Endodermal cell (in vitro differentiated cells): ENCODE measurements at regions not wholly inside any gene's neighbourhood (a gene's known extent, or its start where the extent isn't known, plus 50 kb on each side); places are given as distances from the start of the nearest gene placed in this dataset.

Experiments
- DNase-seq: peaks from one replicate; pipeline ENCODE4 v3.0.0-alpha.2; 2017
- H3K27ac ChIP-seq: 2 replicates; pipeline ENCODE4 v1.5.1; 2013; ENCODE audit warnings: mild to moderate bottlenecking, low read depth, low read length, moderate library complexity
- H3K27me3 ChIP-seq: 2 replicates; pipeline ENCODE4 v1.6.1; 2013; ENCODE audit warnings: mild to moderate bottlenecking, low read length, moderate library complexity; ENCODE audit not compliant: insufficient read depth, control insufficient read depth, poor library complexity, severe bottlenecking
- H3K36me3 ChIP-seq: 2 replicates; pipeline ENCODE4 v1.7.0; 2013; ENCODE audit warnings: mild to moderate bottlenecking, low read length, moderate library complexity; ENCODE audit not compliant: control insufficient read depth, insufficient read depth
- H3K4me1 ChIP-seq: one replicate; pipeline ENCODE4 v1.7.0; 2013; ENCODE audit warnings: low read length; ENCODE audit not compliant: control insufficient read depth, insufficient read depth
- H3K4me3 ChIP-seq: 2 replicates; pipeline ENCODE4 v1.5.1; 2013; ENCODE audit warnings: mild to moderate bottlenecking, low read length, moderate library complexity
- H3K9ac ChIP-seq: 2 replicates; pipeline ENCODE4 v1.6.1; 2013; ENCODE audit warnings: mild to moderate bottlenecking, low read length, moderate library complexity; ENCODE audit not compliant: poor library complexity, severe bottlenecking; ENCODE audit errors: extremely low read depth
- H3K9me3 ChIP-seq: 2 replicates; pipeline ENCODE4 v1.6.1; 2013; ENCODE audit warnings: mild to moderate bottlenecking, low read length, moderate library complexity; ENCODE audit not compliant: control insufficient read depth
- H3K27ac Mint-ChIP-seq: 2 replicates; pipeline ENCODE4 v1.8.0; 2020; ENCODE audit warnings: mixed read lengths
- H3K27me3 Mint-ChIP-seq: 2 replicates; pipeline ENCODE4 v1.8.0; 2021; ENCODE audit warnings: mild to moderate bottlenecking, mixed read lengths; ENCODE audit not compliant: insufficient read depth
- H3K36me3 Mint-ChIP-seq: 2 replicates; pipeline ENCODE4 v1.8.0; 2020; ENCODE audit warnings: low read depth, mixed read lengths
- H3K4me1 Mint-ChIP-seq: 2 replicates; pipeline ENCODE4 v1.8.0; 2020; ENCODE audit warnings: mixed read lengths
- H3K4me3 Mint-ChIP-seq: 2 replicates; pipeline ENCODE4 v1.8.0; 2020; ENCODE audit warnings: mild to moderate bottlenecking, moderate library complexity, mixed read lengths
- H3K9me3 Mint-ChIP-seq: 2 replicates; pipeline ENCODE4 v1.8.0; 2020; ENCODE audit warnings: mild to moderate bottlenecking, mixed read lengths
- WGBS, 2 experiments: methylation state at CpG; one replicate each; pipeline versions ENCODE4 v1.1.5 to v1.1.7; 2013; ENCODE audit warnings: missing lambda C conversion rate in 2 of 2, mixed read lengths in 1 of 2; ENCODE audit not compliant: insufficient coverage in 1 of 2, insufficient read length in 1 of 2; 5-methylcytosine and 5-hydroxymethylcytosine counted together
- TF ChIP-seq, protein P1 (sequence below): fragments of 200-600 bp; sonication (generic); conservative IDR thresholded peaks from 2 replicates; pipeline ENCODE4 v1.5.0; 2021; ENCODE audit warnings: antibody characterized with exemption, mild to moderate bottlenecking

DNA sequence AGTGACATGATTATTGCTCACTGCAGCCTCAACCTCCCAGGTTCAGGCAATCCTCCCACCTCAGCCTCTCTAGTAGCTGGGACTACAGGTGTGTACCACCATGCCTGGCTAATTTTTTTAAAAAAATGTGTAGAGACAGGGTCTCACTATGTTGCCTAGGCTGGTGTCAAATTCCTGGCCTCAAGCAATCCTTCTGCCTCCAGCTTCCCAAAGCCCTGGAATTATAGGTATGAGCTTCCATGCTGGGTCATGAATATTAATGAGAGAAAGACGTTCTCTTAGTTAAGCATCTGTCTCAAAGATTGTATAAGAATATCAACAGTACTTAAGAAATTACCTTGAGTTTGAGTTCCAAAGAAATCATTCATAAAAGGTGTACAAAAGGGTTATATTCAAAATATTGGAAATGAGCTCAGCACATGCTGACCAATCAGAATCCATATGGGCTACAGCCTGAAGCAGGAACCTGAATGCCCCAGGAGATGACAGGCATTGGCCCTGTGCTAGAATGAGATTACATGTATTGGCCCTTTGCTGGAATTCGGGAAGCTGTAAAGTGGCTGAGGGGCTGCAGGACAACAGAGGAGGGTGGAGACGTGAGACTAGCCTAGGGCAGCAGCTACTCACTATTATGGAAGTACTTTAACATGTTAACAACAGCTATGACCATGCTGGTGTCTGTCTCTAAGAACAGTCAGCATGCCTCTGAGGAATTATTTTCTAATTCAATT is 157.0 kb upstream of the CPNE8 start:
- no peak overlapping the region for H3K27ac ChIP-seq
- 70% methylated on average over 3 of the region's 3 CpGs; no CpG with 5 or more reads in 1 of the 2 experiments for WGBS, 2 experiments
- no peaks in the 10 kb centered on the region for H3K27me3 Mint-ChIP-seq
- H3K4me1 ChIP-seq: no peaks in the 10 kb centered on the region
- H3K9me3 ChIP-seq: peaks cover 6% of the 10 kb centered on the region
- no peaks in the 10 kb centered on the region for H3K27me3 ChIP-seq
- TF ChIP-seq, protein P1, sequence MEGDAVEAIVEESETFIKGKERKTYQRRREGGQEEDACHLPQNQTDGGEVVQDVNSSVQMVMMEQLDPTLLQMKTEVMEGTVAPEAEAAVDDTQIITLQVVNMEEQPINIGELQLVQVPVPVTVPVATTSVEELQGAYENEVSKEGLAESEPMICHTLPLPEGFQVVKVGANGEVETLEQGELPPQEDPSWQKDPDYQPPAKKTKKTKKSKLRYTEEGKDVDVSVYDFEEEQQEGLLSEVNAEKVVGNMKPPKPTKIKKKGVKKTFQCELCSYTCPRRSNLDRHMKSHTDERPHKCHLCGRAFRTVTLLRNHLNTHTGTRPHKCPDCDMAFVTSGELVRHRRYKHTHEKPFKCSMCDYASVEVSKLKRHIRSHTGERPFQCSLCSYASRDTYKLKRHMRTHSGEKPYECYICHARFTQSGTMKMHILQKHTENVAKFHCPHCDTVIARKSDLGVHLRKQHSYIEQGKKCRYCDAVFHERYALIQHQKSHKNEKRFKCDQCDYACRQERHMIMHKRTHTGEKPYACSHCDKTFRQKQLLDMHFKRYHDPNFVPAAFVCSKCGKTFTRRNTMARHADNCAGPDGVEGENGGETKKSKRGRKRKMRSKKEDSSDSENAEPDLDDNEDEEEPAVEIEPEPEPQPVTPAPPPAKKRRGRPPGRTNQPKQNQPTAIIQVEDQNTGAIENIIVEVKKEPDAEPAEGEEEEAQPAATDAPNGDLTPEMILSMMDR: no peak
- DNase-seq: peak; percentile 68
- H3K27ac Mint-ChIP-seq: no peak overlapping the region
- no peak overlapping the region for H3K4me3 ChIP-seq
- H3K4me3 Mint-ChIP-seq: no peak overlapping the region
- peaks cover 15% of the 10 kb centered on the region for H3K4me1 Mint-ChIP-seq
- peaks cover 8% of the 10 kb centered on the region for H3K9me3 Mint-ChIP-seq
- H3K9ac ChIP-seq: no peak overlapping the region
- H3K36me3 Mint-ChIP-seq: no peaks in the 10 kb centered on the region
- no peaks in the 10 kb centered on the region for H3K36me3 ChIP-seq

DNA sequence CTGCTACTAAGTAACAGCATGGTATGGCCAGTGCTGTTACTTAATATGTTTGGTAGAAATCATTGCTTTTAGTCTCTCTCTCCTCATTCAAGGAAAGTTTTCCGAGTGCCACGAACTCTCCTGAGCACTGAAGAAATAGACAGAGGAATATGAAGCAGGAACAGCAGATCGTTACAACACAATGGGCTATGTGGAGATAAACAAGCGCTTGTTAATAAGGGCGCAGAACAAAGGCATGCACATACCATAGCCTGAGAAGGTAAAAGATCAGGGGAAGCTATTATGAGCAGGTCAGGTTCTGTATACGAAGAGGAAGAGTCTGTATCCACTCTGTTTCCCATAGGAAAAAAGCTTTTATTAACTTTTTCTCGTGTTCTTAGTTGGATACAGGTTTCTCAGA is 156.2 kb upstream of the CPNE8 start:
- DNase-seq: no peak
- WGBS, 2 experiments: 81 to 84% methylated on average over 7 of the region's 7 CpGs
- Histone ChIP-seq H3K27ac (no peak overlapping the region), H3K27me3 (no peaks in the 10 kb centered on the region), H3K4me1 (no peaks in the 10 kb centered on the region), H3K9ac (no peak overlapping the region), H3K36me3 (no peaks in the 10 kb centered on the region), H3K4me3 (no peak overlapping the region), H3K9me3 (peaks cover 6% of the 10 kb centered on the region)
- Mint-ChIP-seq H3K4me3 (no peak overlapping the region), H3K9me3 (peaks cover 8% of the 10 kb centered on the region), H3K27ac (no peak overlapping the region), H3K4me1 (peaks cover 15% of the 10 kb centered on the region), H3K27me3 (no peaks in the 10 kb centered on the region), H3K36me3 (no peaks in the 10 kb centered on the region)
- TF ChIP-seq, protein P1: no peak

DNA sequence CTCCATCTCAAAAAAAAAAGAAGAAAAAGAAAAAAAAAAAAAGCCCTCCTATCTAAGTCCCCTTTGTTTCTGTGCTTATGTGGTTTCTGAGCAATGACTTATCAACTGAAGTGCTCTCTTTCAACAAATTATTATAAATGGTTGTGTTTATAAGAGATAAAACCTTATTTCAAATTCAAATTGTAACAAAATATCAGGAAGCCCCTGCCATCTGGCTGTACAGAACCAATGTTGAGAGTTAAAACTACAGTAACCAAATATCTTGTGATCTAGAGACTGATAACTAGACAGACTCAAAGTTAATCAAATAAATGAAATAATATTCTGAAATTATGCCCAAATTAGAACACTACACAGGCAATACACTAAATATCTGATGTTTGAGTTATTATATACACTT is 143.0 kb upstream of the CPNE8 start:
- peaks cover 9% of the 10 kb centered on the region for H3K4me1 ChIP-seq
- H3K27me3 ChIP-seq: no peaks in the 10 kb centered on the region
- peaks cover 6% of the 10 kb centered on the region for H3K9me3 Mint-ChIP-seq
- H3K4me1 Mint-ChIP-seq: peaks cover 15% of the 10 kb centered on the region
- H3K4me3 Mint-ChIP-seq: no peak overlapping the region
- H3K36me3 Mint-ChIP-seq: no peaks in the 10 kb centered on the region
- H3K36me3 ChIP-seq: no peaks in the 10 kb centered on the region
- no peak overlapping the region for H3K27ac ChIP-seq
- H3K27ac Mint-ChIP-seq: no peak overlapping the region
- H3K27me3 Mint-ChIP-seq: no peaks in the 10 kb centered on the region
- no peak overlapping the region for H3K9ac ChIP-seq
- H3K9me3 ChIP-seq: no peaks in the 10 kb centered on the region
- no peak overlapping the region for H3K4me3 ChIP-seq
- DNase-seq: no peak
- TF ChIP-seq, protein P1: no peak
